Activated naive CD8-positive, alpha-beta T cell (primary cell): ENCODE measurements at regions not wholly inside any gene's neighbourhood (a gene's known extent, or its start where the extent isn't known, plus 50 kb on each side); places are given as distances from the start of the nearest gene placed in this dataset.
"Not testable (repeated sequence)": the region's sequence is repeated elsewhere in the genome, so short reads cannot be mapped to it uniquely, and the experiment has no call there.

Source experiments
- H3K27ac Mint-ChIP-seq: one replicate; pipeline ENCODE4 v1.8.0; 2021; ENCODE audit warnings: mixed read lengths
- H3K27me3 Mint-ChIP-seq: one replicate; pipeline ENCODE4 v1.8.0; 2021; ENCODE audit warnings: mixed read lengths
- H3K36me3 Mint-ChIP-seq: one replicate; pipeline ENCODE4 v1.8.0; 2021; ENCODE audit warnings: mixed read lengths
- H3K4me1 Mint-ChIP-seq: one replicate; pipeline ENCODE4 v1.8.0; 2021; ENCODE audit warnings: low read depth, mixed read lengths
- H3K4me3 Mint-ChIP-seq: one replicate; pipeline ENCODE4 v1.8.0; 2021; ENCODE audit warnings: mild to moderate bottlenecking, mixed read lengths
- H3K9me3 Mint-ChIP-seq: one replicate; pipeline ENCODE4 v1.8.0; 2021; ENCODE audit warnings: low read depth, mixed read lengths

DNA sequence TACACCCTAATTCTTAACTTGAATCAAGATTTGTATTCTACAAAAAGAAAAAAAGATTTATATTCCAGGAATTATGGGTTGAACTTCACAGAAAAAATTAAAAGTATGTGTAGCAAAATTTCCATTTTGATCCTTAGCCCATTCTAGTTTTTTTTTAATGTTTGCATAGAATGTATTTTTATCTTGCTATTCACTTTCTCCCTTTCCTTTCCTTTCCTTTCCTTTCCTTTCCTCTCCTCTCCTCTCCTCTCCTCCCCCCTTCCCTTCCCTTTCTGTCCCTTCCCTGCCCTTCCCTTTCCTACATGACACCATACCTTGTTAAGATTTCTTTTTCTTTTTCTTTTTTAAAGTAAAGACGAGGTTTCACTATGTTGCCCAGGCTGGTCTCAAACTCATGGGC, 542.5 kb upstream of the PTGER4 start:
- Mint-ChIP-seq H3K27ac (no peak overlapping the region), H3K27me3 (no peaks in the 10 kb centered on the region), H3K9me3 (no peaks in the 10 kb centered on the region), H3K36me3 (no peaks in the 10 kb centered on the region), H3K4me3 (no peak overlapping the region), H3K4me1 (no peaks in the 10 kb centered on the region)

DNA sequence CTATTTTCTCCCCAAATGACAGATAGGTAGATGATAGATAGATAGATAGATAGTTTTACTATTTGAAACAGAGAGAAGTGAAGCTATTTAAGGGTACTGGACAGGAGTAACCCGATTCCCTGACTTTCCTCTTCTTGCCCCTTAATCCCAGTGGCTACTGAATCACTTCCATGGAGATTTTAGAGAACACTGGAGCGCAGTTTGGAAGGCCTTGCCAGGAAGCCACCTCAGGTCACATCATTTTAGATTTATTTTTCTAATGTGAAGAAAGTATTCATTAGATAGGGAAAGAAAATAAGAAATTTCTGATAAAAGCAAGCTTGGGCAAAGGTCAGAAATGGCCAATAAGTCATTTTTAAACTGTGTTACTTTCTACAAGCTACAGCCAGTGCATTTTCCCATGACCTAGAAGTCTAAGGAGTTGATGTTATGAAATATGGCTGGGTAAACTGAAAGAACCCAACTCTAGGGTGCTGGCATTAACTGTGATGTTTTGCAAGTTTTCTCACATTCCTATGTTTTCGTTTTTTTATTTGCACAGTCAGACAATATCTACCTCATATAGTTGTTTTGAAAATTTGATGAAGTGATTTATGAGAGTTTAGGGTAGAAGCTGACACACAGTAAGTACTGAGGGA, 544.7 kb upstream of the PTGER4 start:
- no peaks in the 10 kb centered on the region for H3K36me3 Mint-ChIP-seq
- no peaks in the 10 kb centered on the region for H3K27me3 Mint-ChIP-seq
- H3K9me3 Mint-ChIP-seq, result peaks cover 5% of the 10 kb centered on the region
- no peak overlapping the region for H3K4me3 Mint-ChIP-seq
- H3K27ac Mint-ChIP-seq, result no peak overlapping the region
- no peaks in the 10 kb centered on the region for H3K4me1 Mint-ChIP-seq

DNA sequence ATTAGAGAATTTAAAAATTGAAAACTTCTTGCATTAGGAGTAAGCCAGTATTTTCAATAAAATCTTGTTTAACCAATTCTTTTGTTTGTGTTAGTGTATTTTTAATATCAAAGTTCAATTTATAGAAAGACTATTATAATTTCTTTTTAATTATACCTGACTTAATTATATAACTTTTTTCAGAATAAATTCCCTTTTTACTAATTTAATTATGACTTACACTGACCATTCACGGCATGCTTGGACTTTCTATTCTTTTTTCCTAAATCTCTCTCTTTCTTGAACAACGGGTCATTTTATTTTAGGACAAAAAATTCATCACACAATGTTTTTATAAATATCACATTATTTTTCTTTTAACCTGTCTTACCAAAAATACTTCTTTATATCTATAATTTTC, 555.3 kb upstream of the PTGER4 start:
- peaks cover 14% of the 10 kb centered on the region for H3K4me1 Mint-ChIP-seq
- H3K4me3 Mint-ChIP-seq, result no peak overlapping the region
- H3K27ac Mint-ChIP-seq, result no peak overlapping the region
- peaks cover 15% of the 10 kb centered on the region for H3K9me3 Mint-ChIP-seq
- H3K27me3 Mint-ChIP-seq, result no peaks in the 10 kb centered on the region
- peaks cover 18% of the 10 kb centered on the region for H3K36me3 Mint-ChIP-seq

DNA sequence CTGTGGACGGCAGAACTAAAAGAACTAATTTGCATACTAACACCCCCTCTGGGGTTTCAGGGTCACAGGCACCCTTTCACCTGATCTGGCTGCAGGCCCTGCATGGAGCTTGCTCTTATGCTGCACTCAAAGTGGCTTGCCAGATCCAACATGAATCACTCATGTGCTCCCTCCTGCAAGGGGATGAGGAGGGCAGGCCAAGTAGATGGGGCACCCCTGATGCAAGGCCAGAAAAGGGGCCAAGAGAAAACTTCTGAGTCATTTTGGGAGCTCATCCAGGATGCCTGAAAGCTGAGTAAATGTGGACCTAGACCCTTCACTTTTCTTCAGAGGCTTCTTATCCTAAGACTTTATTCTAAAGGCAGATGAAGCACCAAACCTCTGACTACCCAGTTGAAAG, 558.5 kb upstream of the PTGER4 start:
- Mint-ChIP-seq H3K4me1 (no peaks in the 10 kb centered on the region), H3K9me3 (peaks cover 9% of the 10 kb centered on the region), H3K4me3 (no peak overlapping the region), H3K27me3 (no peaks in the 10 kb centered on the region), H3K36me3 (peaks cover 11% of the 10 kb centered on the region), H3K27ac (no peak overlapping the region)

DNA sequence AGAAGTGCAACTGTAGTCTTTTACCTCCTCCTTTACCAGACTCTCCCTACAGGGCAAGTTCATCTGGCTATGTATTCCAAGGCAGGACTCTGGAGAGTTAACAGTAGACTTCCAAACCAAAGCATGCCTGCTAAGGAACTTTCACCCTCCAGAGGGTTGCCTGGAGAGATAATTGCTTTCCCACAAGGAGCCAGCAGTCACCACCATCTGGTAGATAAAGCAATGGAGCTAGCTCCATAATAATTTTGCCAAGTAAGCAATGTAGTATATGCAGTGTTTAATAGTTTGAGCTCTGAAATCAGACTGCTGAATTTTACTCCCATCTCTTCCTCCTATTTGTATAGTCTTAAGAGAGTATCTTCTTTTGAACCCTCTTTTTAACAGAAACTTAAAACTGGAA, 566.8 kb upstream of the PTGER4 start:
- Mint-ChIP-seq H3K27ac (no peak overlapping the region), H3K4me1 (no peaks in the 10 kb centered on the region), H3K36me3 (no peaks in the 10 kb centered on the region), H3K4me3 (no peak overlapping the region), H3K9me3 (no peaks in the 10 kb centered on the region), H3K27me3 (peaks cover 1% of the 10 kb centered on the region)

DNA sequence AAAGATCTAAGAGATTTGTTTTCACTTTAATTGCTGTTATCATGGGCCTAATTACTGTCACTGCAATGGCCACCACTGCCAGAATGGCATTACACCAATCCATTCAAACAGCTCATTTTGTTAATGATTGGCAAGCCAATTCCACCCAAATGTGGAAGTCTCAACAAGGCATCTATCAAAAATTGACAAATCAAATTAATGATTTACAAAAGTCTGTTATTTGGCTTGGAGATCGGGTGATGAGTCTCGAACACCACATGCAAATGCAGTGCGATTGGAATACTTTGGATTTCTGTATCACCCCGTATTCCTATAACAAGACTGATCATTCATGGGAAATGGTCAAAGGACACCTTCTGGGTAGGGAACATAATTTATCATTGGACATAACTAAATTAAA, 568.7 kb upstream of the PTGER4 start:
- not testable (repeated sequence) for H3K27me3 Mint-ChIP-seq, H3K9me3 Mint-ChIP-seq, H3K36me3 Mint-ChIP-seq, H3K27ac Mint-ChIP-seq, H3K4me1 Mint-ChIP-seq, H3K4me3 Mint-ChIP-seq

DNA sequence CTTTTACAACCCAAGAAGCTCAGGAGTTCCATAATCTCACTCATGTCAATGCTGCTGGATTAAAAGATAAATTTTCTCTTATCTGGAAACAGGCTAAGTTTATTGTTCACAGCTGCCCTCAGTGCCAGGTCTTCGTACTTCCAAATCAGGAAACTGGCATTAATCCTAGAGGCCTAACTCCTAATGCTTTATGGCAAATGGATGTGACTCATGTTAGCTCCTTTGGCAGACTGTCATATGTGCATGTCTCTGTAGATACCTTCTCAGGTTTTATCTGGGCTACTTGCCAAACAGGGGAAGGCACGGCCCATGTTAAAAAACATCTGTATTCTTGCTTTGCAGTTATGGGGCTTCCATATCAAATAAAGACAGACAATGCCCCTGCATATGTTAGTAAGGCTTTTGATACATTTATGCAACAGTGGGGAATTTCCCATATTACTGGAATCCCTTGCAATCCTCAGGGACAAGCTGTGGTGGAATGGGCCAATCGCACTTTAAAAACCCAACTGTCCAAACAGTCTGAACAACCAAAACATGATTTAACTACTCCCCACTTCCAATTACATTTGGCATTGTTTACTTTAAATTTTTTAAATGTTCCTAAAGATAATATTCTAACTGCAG, 570.8 kb upstream of the PTGER4 start:
- not testable (repeated sequence) for H3K36me3 Mint-ChIP-seq, H3K4me1 Mint-ChIP-seq, H3K4me3 Mint-ChIP-seq, H3K27ac Mint-ChIP-seq, H3K27me3 Mint-ChIP-seq, H3K9me3 Mint-ChIP-seq

DNA sequence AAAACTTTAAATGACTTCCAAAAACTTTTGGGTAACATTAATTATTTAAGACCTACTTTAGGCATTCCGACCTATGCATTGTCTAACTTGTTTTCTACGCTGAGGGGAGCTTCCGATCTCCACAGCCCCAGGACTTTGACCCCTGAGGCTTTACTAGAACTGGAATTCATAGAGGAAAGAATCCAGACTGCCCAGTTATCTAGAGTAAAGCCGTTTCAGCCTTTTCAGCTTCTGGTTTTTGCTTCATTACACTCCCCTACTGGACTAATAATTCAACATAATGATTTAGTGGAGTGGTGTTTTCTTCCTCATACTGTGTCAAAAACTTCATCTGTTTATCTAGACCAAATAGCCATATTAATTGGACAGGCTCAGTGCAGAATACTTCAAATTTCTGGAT, 571.9 kb upstream of the PTGER4 start:
- H3K4me3 Mint-ChIP-seq, H3K4me1 Mint-ChIP-seq, H3K36me3 Mint-ChIP-seq, H3K27ac Mint-ChIP-seq, H3K27me3 Mint-ChIP-seq: not testable (repeated sequence)
- peaks cover 10% of the 10 kb centered on the region for H3K9me3 Mint-ChIP-seq

DNA sequence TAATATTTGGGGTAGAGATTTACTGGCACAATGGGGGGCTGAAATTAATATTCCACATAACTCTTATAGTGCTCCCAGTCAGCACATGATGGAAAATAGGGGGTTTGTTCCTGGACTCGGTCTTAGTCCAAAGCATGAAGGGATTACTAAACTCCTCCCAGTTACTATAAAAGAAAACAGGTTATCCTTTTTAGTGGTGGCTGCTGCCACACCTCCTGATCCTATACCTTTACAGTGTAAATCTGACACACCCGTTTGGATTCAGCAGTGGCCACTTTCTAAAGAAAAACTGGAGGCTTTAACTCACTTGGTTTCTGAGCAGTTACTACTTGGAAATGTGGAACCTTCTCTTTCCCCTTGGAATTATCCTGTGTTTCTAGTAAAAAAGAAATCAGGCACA, 572.9 kb upstream of the PTGER4 start:
- Mint-ChIP-seq H3K36me3 (peaks cover 5% of the 10 kb centered on the region), H3K27me3 (no peaks in the 10 kb centered on the region), H3K27ac (no peak overlapping the region), H3K4me1 (no peaks in the 10 kb centered on the region), H3K9me3 (peaks cover 10% of the 10 kb centered on the region), H3K4me3 (no peak overlapping the region)

DNA sequence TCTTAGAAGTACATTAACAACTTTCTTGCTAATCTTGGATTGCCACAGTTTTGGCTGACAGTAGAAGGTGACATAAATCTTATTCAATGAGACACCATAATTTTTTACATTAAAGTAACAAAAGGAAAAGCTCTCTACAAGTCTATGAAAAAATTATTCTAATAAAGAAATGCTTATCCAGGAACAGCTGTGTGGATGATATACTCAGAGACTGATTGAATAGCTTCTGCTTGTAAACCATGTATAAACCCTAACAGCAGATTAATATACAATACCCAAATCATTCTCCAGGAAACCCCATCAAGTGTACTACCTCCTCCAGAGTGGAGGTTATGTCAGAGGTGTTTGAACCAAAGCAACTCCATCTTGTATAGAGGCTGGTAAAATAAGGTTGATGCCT, 581.4 kb upstream of the PTGER4 start:
- Mint-ChIP-seq H3K36me3 (no peaks in the 10 kb centered on the region), H3K9me3 (peaks cover 3% of the 10 kb centered on the region), H3K4me1 (no peaks in the 10 kb centered on the region), H3K27me3 (peaks cover 2% of the 10 kb centered on the region), H3K4me3 (no peak overlapping the region), H3K27ac (no peak overlapping the region)

DNA sequence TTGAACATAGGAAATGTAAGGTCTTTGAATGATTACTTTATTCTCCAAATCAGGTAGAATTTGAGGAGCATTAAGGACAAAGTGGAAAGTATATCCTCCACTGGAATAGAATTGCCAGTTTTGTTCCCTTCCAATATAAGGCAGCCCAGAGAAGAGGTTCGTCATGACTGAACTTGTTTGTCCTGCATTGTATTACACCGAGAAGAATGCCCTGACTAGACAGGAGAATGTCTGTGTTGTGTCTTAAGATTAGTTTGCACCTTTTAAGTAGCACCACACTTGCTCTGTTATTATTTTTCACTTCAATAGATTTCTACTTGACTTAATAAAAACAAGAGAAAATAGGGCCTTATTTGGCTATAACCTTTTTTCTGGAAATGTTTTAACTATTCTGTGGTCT, 586.2 kb upstream of the PTGER4 start:
- Mint-ChIP-seq H3K9me3 (peaks cover 12% of the 10 kb centered on the region), H3K27me3 (peaks cover 2% of the 10 kb centered on the region), H3K4me3 (no peak overlapping the region), H3K4me1 (no peaks in the 10 kb centered on the region), H3K36me3 (peaks cover 8% of the 10 kb centered on the region), H3K27ac (no peak overlapping the region)

DNA sequence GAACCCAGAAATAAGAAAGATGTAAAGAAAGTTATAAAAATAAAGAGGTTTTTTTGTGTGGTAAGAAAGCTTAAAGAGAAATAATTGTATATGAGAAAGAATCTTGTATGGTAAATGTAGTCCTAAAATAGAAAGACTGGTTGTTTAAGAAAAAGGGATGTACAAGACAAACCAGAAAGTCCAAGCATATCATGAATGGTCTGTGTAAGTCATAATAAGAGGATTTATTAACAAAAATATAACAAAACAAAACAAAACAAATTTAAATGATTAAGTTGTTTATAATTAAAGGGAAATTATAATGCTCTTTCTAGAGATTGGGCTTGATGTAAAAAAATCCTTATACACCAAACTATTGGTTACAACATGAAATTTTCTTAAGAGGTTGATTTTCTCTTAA, 590.4 kb upstream of the PTGER4 start:
- no peaks in the 10 kb centered on the region for H3K4me1 Mint-ChIP-seq
- no peaks in the 10 kb centered on the region for H3K27me3 Mint-ChIP-seq
- H3K36me3 Mint-ChIP-seq, result peaks cover 8% of the 10 kb centered on the region
- H3K4me3 Mint-ChIP-seq, result no peak overlapping the region
- H3K9me3 Mint-ChIP-seq, result peaks cover 12% of the 10 kb centered on the region
- H3K27ac Mint-ChIP-seq, result no peak overlapping the region

DNA sequence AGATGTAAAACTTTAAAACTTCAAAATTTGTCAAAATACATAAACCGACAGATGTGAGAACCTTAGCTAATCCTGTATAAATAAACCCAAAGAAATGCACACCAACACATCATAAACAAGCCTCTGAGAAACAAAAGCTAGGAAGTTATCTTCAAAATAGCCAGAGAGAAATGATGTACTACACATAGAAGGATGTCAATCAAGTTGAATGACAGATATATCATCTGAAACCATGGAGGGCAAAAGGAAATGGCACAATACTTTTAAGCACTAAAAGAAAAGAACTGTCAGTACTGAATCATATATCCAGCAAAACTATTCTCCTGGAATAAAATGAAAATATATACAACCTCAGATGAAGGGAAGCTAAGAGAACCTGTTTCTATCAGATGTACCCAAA, 595.1 kb upstream of the PTGER4 start:
- no peaks in the 10 kb centered on the region for H3K4me1 Mint-ChIP-seq
- no peak overlapping the region for H3K27ac Mint-ChIP-seq
- no peak overlapping the region for H3K4me3 Mint-ChIP-seq
- H3K27me3 Mint-ChIP-seq, result peaks cover 3% of the 10 kb centered on the region
- no peaks in the 10 kb centered on the region for H3K9me3 Mint-ChIP-seq
- no peaks in the 10 kb centered on the region for H3K36me3 Mint-ChIP-seq

DNA sequence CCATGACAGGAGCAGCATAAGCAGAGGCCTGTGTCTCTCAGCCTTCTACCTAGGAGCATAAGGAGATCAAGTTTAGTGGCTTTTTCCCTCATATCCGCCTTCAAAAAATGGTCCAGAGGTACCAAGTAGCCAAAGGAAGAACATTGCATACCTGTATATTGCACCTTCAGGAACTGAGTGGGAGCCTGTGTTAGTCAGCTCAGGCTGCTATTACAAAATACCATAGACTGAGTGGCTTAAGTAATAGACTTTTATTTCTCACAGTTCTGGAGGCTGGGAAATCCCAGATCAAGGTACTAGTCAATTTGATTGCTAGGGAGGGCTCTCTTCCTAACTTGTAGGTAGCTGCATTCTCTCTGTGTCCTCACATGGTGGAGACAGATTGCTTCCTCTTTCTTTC, 597.4 kb upstream of the PTGER4 start:
- Mint-ChIP-seq H3K27ac (no peak overlapping the region), H3K4me3 (no peak overlapping the region), H3K27me3 (peaks cover 3% of the 10 kb centered on the region), H3K36me3 (no peaks in the 10 kb centered on the region), H3K9me3 (no peaks in the 10 kb centered on the region), H3K4me1 (no peaks in the 10 kb centered on the region)

DNA sequence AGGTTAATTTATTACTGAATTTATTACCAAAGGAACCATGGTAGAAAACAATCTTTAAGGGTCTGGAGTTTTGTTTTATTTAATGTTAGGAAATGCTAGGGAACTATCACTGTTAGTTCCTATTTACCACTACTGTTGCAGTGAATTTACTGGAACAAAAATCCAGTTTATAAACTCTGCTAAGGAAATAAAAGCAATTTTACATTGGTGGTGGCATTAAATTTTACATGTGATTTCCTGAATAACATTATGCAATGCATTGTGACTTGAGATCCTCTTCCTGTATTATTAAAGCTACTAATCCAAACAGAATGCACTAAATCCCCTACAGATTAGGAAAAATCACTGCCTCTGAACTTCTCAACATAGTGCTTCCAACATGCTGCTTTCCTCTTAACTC, 599.5 kb upstream of the PTGER4 start:
- H3K27ac Mint-ChIP-seq, result no peak overlapping the region
- no peaks in the 10 kb centered on the region for H3K36me3 Mint-ChIP-seq
- H3K4me1 Mint-ChIP-seq, result no peaks in the 10 kb centered on the region
- no peaks in the 10 kb centered on the region for H3K9me3 Mint-ChIP-seq
- H3K4me3 Mint-ChIP-seq, result no peak overlapping the region
- H3K27me3 Mint-ChIP-seq, result peaks cover 3% of the 10 kb centered on the region

DNA sequence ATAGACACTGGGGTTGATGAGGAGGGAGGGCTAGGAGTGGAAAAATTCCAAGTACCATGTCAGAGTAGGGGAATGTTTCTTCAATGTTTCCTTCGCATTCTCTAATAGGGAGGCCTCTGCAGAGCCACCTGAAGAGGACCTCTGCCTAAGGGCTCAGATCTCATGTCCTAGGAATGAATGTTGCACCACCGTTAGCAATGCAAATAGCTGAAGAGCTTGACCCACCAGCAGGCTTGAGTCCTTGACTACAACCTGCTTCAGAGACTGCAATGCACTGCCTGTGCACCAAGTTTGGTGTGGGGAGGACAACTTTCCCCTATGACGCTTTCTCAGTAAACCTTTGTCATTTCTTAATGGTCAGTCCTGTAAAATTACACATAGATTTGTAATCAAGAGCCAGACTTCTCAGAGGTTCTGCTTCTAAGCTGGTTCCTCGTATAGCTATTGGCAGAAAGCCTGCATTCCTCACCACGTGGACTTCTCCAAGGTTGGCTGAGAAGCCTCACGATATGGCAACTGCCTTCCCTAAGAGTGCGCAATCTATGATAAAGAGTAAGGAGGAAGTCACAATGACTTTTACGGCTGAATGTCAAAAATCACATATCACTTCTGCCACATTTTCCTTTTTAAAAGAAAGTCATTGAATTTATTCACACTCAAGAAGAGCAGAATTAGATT, 600.7 kb upstream of the PTGER4 start:
- H3K9me3 Mint-ChIP-seq, result no peaks in the 10 kb centered on the region
- no peaks in the 10 kb centered on the region for H3K4me1 Mint-ChIP-seq
- H3K4me3 Mint-ChIP-seq, result no peak overlapping the region
- no peaks in the 10 kb centered on the region for H3K36me3 Mint-ChIP-seq
- peaks cover 3% of the 10 kb centered on the region for H3K27me3 Mint-ChIP-seq
- H3K27ac Mint-ChIP-seq, result no peak overlapping the region
